ENCODE measurements at regions not wholly inside any gene's neighbourhood (a gene's known extent, or its start where the extent isn't known, plus 50 kb on each side); places are given as distances from the start of the nearest gene placed in this dataset.

DNA sequence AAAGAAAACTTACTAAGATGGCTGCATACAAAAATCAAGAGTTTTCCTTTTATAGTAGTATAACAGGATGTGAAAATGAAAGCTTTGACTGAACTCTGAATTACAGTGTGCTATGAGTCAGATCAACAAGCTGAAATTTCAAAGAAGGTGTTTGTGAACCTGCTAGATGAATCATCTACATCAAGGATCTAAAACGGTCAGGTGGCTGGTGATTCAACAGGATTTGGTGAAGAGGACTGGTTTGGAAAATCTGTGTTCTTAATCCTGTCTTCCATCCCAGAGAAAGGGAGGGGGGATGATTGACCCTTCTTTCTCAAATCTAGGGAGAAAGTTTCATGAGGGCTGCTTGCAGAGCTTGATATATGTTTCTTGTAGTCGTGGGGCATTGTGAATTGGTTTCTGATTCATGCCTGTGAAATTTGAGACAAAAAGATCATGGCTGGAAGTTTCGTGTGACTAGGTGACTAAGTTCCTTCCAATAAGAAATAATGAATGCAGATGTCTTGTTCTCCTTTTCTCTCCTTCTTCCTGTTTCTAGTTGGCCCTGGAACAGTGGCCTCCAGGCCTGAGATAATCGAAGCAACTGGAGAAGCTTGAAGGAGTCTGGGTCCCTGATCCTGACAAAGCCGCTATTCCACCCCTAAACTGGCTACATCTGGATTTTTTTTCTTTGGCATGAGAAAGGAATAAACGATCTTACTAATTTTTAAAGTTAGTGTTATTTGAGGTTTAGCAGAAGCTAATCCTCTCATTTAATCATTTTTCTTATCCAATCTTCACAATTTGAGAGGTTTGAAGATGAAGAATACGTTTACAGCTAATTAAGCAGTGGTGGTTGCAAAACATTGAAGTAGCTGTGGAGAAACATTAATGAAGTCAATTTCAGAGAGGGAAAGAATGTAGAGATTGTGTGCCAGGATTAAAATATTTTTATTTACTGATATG is 67.2 kb downstream of the MRPS30 start:
- TF ChIP-seq, protein P1, sequence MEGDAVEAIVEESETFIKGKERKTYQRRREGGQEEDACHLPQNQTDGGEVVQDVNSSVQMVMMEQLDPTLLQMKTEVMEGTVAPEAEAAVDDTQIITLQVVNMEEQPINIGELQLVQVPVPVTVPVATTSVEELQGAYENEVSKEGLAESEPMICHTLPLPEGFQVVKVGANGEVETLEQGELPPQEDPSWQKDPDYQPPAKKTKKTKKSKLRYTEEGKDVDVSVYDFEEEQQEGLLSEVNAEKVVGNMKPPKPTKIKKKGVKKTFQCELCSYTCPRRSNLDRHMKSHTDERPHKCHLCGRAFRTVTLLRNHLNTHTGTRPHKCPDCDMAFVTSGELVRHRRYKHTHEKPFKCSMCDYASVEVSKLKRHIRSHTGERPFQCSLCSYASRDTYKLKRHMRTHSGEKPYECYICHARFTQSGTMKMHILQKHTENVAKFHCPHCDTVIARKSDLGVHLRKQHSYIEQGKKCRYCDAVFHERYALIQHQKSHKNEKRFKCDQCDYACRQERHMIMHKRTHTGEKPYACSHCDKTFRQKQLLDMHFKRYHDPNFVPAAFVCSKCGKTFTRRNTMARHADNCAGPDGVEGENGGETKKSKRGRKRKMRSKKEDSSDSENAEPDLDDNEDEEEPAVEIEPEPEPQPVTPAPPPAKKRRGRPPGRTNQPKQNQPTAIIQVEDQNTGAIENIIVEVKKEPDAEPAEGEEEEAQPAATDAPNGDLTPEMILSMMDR (IDR thresholded peaks at IDR 0.05) = no peak
- no peak for TF ChIP-seq POLR2A (IDR thresholded peaks at IDR 0.05)
